ENCODE measurements at regions not wholly inside any gene's neighbourhood (a gene's known extent, or its start where the extent isn't known, plus 50 kb on each side); places are given as distances from the start of the nearest gene placed in this dataset.

DNA sequence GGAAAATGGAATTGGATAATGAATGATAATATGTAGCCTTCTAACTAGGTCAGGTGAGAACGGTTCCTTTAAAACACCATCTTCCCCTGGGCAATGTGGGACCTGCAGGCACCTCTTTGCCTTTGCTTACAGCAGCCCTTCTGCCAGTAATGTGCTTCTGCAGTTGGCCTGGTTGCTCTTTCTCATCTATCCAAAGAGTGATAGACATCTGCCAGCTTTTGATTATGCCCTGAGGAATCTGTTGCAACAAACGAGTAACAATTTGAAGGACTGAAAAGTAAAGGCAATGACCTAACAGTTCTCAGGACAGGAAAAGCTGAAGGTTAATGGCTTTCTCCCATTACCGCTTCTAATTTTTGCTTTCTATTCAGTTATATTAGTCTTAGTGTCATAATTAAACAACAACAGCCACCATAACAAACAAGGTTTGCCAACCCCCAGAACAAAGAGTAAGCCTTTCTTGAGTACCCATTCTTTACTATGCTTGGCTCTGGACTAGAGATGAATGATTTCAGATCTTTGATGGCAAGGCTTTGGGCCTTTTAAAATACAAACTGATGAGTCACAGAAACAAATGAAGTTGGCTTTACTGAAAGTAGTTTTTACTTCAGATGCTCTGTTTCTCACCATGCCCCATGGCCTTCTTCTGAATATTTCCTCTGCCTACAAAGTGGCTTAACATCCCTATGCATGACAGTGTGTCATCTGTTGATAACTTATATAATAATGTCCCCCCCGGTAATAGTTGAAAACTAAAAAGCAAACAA is 76.1 kb upstream of the KRR1 start:
- WGBS, 4 donors: 77 to 89% (median 86%) methylated on average over 4 of the region's 4 CpGs
- no peak for DNase-seq

GRCh38 chr12:75585330-75585729 is 73.9 kb upstream of the KRR1 start:
- intact Hi-C loops (cut with DNase I): no loop called here

More for the DNA sequence above, 76.1 kb upstream of the KRR1 start:
- intact Hi-C loops (cut with DNase I): no loop called here
- H3K36me3 ChIP-seq: no peaks in the 10 kb centered on the region
- no peaks in the 10 kb centered on the region for H3K4me1 ChIP-seq
- no peak overlapping the region for H3K27ac ChIP-seq
- no peak overlapping the region for H3K4me3 ChIP-seq
- no peaks in the 10 kb centered on the region for H3K9me3 ChIP-seq
- ATAC-seq: no peak
- TF ChIP-seq, protein P1, sequence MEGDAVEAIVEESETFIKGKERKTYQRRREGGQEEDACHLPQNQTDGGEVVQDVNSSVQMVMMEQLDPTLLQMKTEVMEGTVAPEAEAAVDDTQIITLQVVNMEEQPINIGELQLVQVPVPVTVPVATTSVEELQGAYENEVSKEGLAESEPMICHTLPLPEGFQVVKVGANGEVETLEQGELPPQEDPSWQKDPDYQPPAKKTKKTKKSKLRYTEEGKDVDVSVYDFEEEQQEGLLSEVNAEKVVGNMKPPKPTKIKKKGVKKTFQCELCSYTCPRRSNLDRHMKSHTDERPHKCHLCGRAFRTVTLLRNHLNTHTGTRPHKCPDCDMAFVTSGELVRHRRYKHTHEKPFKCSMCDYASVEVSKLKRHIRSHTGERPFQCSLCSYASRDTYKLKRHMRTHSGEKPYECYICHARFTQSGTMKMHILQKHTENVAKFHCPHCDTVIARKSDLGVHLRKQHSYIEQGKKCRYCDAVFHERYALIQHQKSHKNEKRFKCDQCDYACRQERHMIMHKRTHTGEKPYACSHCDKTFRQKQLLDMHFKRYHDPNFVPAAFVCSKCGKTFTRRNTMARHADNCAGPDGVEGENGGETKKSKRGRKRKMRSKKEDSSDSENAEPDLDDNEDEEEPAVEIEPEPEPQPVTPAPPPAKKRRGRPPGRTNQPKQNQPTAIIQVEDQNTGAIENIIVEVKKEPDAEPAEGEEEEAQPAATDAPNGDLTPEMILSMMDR (IDR thresholded peaks at IDR 0.05): no peak
- no peak for TF ChIP-seq POLR2A (IDR thresholded peaks at IDR 0.05)
- H3K27me3 ChIP-seq: no peaks in the 10 kb centered on the region

GRCh38 chr12:75583355-75583754 is 71.9 kb upstream of the KRR1 start:
- ATAC-seq: no peak
- Histone ChIP-seq H3K4me3 (no peak overlapping the region), H3K4me1 (no peaks in the 10 kb centered on the region), H3K27me3 (no peaks in the 10 kb centered on the region), H3K27ac (no peak overlapping the region), H3K9me3 (no peaks in the 10 kb centered on the region), H3K36me3 (no peaks in the 10 kb centered on the region)
- 63 to 72% (median 65%) methylated on average over 3 of the region's 3 CpGs for WGBS, 4 donors
- TF ChIP-seq, protein P1 (IDR thresholded peaks at IDR 0.05): no peak
- no peak for TF ChIP-seq POLR2A (IDR thresholded peaks at IDR 0.05)
- DNase-seq: no peak
- intact Hi-C loops (cut with DNase I): no loop called here

More at GRCh38 chr12:75585330-75585729, 73.9 kb upstream of the KRR1 start:
- no peak for TF ChIP-seq POLR2A (IDR thresholded peaks at IDR 0.05)
- TF ChIP-seq, protein P1 (IDR thresholded peaks at IDR 0.05): no peak
- no peaks in the 10 kb centered on the region for H3K27me3 ChIP-seq
- DNase-seq: no peak
- H3K4me1 ChIP-seq: no peaks in the 10 kb centered on the region
- ATAC-seq: no peak
- no peak overlapping the region for H3K27ac ChIP-seq
- H3K4me3 ChIP-seq: no peak overlapping the region
- WGBS, 4 donors: 86 to 88% (median 87%) methylated on average over 4 of the region's 4 CpGs
- no peaks in the 10 kb centered on the region for H3K9me3 ChIP-seq
- H3K36me3 ChIP-seq: no peaks in the 10 kb centered on the region

DNA sequence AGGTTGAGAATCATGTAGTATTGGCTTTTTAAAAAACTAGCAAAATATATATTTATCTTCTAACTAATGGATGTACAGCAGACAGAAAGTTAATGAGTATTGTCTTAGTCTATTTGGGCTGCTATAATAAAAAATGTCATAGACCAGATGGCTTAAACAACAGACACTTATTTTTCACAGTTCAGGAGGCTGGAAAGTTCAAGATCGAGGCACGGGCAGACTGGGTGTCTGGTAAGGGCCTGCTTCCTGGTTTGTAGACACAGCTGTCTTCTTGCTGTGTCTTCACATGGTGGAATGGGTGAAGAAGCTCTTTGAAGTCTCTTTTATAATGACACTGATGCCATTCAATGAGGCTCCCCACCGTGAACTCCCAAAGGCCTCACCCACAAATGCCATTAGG is 70.1 kb upstream of the KRR1 start:
- no peaks in the 10 kb centered on the region for H3K9me3 ChIP-seq
- no peaks in the 10 kb centered on the region for H3K4me1 ChIP-seq
- no peak overlapping the region for H3K27ac ChIP-seq
- H3K27me3 ChIP-seq: no peaks in the 10 kb centered on the region
- H3K4me3 ChIP-seq: no peak overlapping the region
- ATAC-seq: no peak
- 86 to 97% (median 94%) methylated on average over 3 of the region's 3 CpGs for WGBS, 4 donors
- TF ChIP-seq POLR2A (IDR thresholded peaks at IDR 0.05): no peak
- TF ChIP-seq, protein P1 (IDR thresholded peaks at IDR 0.05): no peak
- no peak for DNase-seq
- intact Hi-C loops (cut with DNase I): no loop called here
- no peaks in the 10 kb centered on the region for H3K36me3 ChIP-seq

Data from heart left ventricle (tissue), 16 donors.